ENCODE measurements at regions not wholly inside any gene's neighbourhood (a gene's known extent, or its start where the extent isn't known, plus 50 kb on each side); places are given as distances from the start of the nearest gene placed in this dataset.

DNA sequence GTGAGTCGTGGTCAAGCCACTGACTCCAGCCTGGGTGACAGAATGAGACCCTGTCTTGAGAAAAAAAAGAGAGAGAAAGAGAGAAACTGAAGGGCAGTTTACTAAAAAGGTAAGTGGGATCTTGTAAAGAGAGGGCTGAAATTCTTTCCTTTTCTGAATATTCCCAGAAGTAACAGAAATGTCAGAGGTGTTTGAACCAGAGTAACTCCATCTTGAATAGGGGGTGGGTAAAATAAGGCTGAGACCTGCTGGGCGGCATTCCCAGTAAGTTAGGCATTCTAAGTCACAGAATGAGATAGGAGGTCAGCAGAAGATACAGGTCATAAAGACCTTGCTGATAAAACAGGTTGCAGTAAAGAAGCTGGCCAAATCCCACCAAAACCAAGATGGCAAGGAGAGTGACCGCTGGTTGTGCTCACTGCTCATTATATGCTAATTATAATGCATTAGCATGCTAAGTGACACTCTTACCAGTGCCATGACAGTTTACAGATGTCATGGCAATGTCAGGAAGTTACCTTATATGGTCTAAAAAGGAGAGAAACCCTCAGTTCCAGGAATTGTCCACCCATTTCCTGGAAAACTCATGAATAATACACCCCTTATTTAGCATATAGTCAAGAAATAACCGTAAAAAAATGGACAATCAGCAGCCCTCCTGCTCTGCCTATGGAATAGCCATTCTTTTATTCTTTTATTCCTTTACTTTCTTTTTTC is 1334.3 kb upstream of the ZEB2 start:
- Histone ChIP-seq H3K4me3 (ENCODE audit: low read depth, low read length) (no peak overlapping the region), H3K9ac (no peak overlapping the region), H3K27ac (no peak overlapping the region), H3K36me3 (ENCODE audit: control insufficient read depth, insufficient read depth, low read length) (no peaks in the 10 kb centered on the region), H3K4me1 (no peaks in the 10 kb centered on the region), H3K79me2 (no peaks in the 10 kb centered on the region), H3K4me2 (ENCODE audit: low read length) (no peak overlapping the region), H3K27me3 (ENCODE audit: control insufficient read depth, insufficient read depth, low read length) (no peaks in the 10 kb centered on the region), H3K9me3 (ENCODE audit: control insufficient read depth, low read length) (no peaks in the 10 kb centered on the region), H2AFZ (no peak overlapping the region)
- TF ChIP-seq, protein P1, sequence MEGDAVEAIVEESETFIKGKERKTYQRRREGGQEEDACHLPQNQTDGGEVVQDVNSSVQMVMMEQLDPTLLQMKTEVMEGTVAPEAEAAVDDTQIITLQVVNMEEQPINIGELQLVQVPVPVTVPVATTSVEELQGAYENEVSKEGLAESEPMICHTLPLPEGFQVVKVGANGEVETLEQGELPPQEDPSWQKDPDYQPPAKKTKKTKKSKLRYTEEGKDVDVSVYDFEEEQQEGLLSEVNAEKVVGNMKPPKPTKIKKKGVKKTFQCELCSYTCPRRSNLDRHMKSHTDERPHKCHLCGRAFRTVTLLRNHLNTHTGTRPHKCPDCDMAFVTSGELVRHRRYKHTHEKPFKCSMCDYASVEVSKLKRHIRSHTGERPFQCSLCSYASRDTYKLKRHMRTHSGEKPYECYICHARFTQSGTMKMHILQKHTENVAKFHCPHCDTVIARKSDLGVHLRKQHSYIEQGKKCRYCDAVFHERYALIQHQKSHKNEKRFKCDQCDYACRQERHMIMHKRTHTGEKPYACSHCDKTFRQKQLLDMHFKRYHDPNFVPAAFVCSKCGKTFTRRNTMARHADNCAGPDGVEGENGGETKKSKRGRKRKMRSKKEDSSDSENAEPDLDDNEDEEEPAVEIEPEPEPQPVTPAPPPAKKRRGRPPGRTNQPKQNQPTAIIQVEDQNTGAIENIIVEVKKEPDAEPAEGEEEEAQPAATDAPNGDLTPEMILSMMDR (IDR thresholded peaks at IDR 0.05), result no peak

DNA sequence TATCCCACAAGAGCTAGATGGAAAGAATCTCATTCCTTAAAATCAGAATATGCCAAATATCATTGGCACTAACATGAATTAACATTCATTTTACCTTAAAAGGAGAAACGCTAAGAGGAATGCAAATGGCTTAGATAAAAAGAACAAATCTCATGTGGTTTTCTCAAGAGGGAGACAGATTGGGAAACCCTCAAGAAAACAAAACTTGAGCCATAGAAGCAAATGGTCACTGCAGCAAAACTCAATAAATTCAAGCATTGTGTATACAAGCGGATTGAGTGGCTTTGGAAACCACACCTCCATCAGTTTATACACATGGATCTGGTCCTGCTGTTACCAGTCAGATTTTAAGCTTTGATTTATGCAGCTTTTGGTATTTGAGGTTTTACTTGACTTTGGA is 1331.8 kb upstream of the ZEB2 start:
- Histone ChIP-seq H3K27ac (no peak overlapping the region), H3K9ac (no peak overlapping the region), H3K4me1 (no peaks in the 10 kb centered on the region), H3K4me3 (ENCODE audit: low read depth, low read length) (no peak overlapping the region), H2AFZ (no peak overlapping the region), H3K9me3 (ENCODE audit: control insufficient read depth, low read length) (no peaks in the 10 kb centered on the region), H3K79me2 (no peaks in the 10 kb centered on the region), H3K36me3 (ENCODE audit: control insufficient read depth, insufficient read depth, low read length) (no peaks in the 10 kb centered on the region), H3K4me2 (ENCODE audit: low read length) (no peak overlapping the region), H3K27me3 (ENCODE audit: control insufficient read depth, insufficient read depth, low read length) (no peaks in the 10 kb centered on the region)
- TF ChIP-seq, protein P1 (IDR thresholded peaks at IDR 0.05), result no peak

DNA sequence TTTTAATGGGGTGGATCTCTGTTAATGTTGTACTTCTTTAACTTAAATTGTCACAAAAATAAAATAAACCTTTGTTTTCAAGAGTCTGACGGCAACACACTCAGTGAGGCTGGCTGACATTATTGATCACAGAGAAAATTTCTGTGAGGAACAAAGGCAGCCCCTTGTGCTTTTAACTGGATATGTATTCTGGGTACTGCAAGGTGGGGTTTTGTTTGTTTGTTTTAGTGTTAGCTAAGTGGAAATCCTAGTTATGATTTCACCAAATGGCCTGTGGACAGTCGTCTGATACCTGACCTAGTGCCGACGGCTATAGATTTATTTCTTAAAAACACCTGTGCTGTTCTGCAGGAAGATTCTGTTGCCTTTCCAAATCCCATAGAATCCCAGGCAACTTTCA is 1329.5 kb upstream of the ZEB2 start:
- H3K27ac ChIP-seq, result no peak overlapping the region
- TF ChIP-seq, protein P1 (IDR thresholded peaks at IDR 0.05), result no peak
- no peak overlapping the region for H2AFZ ChIP-seq
- no peaks in the 10 kb centered on the region for H3K36me3 ChIP-seq (ENCODE audit: control insufficient read depth, insufficient read depth, low read length)
- no peak overlapping the region for H3K4me2 ChIP-seq (ENCODE audit: low read length)
- H3K79me2 ChIP-seq, result no peaks in the 10 kb centered on the region
- H3K27me3 ChIP-seq (ENCODE audit: control insufficient read depth, insufficient read depth, low read length), result no peaks in the 10 kb centered on the region
- no peaks in the 10 kb centered on the region for H3K4me1 ChIP-seq
- H3K4me3 ChIP-seq (ENCODE audit: low read depth, low read length), result no peak overlapping the region
- no peak overlapping the region for H3K9ac ChIP-seq
- H3K9me3 ChIP-seq (ENCODE audit: control insufficient read depth, low read length), result no peaks in the 10 kb centered on the region

DNA sequence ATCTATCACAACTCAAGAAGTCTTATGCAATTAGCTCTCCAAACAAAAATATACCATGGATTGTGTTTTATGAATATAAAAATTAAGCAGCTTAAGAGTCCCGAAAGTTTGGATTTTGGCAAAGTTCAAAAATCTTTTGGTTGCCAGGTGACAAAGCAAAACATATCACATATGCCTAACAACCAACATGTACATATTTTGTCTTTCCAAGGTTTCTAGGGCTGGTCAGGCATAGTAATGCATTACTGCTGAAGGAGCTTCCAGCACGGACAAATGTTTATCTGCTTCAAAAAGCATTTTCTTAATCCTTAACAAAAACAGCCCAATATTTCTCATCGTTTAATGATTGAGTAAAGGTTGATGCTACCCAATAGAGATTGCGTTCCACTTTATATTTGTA is 1327.1 kb upstream of the ZEB2 start:
- Histone ChIP-seq H3K36me3 (ENCODE audit: control insufficient read depth, insufficient read depth, low read length) (no peaks in the 10 kb centered on the region), H3K4me3 (ENCODE audit: low read depth, low read length) (no peak overlapping the region), H3K4me2 (ENCODE audit: low read length) (no peak overlapping the region), H2AFZ (no peak overlapping the region), H3K79me2 (no peaks in the 10 kb centered on the region), H3K9ac (no peak overlapping the region), H3K27ac (no peak overlapping the region), H3K27me3 (ENCODE audit: control insufficient read depth, insufficient read depth, low read length) (no peaks in the 10 kb centered on the region), H3K9me3 (ENCODE audit: control insufficient read depth, low read length) (no peaks in the 10 kb centered on the region), H3K4me1 (no peaks in the 10 kb centered on the region)
- TF ChIP-seq, protein P1 (IDR thresholded peaks at IDR 0.05), result no peak

DNA sequence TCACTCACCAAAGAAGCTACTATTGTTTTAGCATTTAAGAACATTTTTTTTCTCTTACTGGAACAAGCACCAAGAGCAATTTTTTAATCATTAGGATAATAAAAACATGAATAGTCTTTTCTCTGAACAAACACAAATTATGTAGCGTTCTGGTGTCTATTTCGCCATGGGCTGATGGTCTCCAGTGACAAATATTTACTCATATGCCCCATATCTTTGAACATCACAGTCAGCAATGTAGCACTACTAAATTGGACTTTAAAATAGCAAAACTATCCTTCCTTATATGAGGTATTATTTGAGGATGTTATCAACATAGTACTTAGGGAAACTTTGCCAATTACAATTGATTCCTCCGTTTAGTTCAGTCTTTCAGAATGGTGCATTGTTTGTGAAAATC is 1326.0 kb upstream of the ZEB2 start:
- H3K4me3 ChIP-seq (ENCODE audit: low read depth, low read length), result no peak overlapping the region
- no peak overlapping the region for H3K9ac ChIP-seq
- no peaks in the 10 kb centered on the region for H3K27me3 ChIP-seq (ENCODE audit: control insufficient read depth, insufficient read depth, low read length)
- H3K36me3 ChIP-seq (ENCODE audit: control insufficient read depth, insufficient read depth, low read length), result no peaks in the 10 kb centered on the region
- no peak overlapping the region for H3K4me2 ChIP-seq (ENCODE audit: low read length)
- H2AFZ ChIP-seq, result peak overlapping the region; percentile 13
- TF ChIP-seq, protein P1 (IDR thresholded peaks at IDR 0.05), result no peak
- H3K79me2 ChIP-seq, result no peaks in the 10 kb centered on the region
- no peaks in the 10 kb centered on the region for H3K9me3 ChIP-seq (ENCODE audit: control insufficient read depth, low read length)
- H3K27ac ChIP-seq, result no peak overlapping the region
- H3K4me1 ChIP-seq, result no peaks in the 10 kb centered on the region

Data from parathyroid adenoma (tissue), 2 donors.